ENCODE measurements at regions not wholly inside any gene's neighbourhood (a gene's known extent, or its start where the extent isn't known, plus 50 kb on each side); places are given as distances from the start of the nearest gene placed in this dataset.

GRCh38 chr13:23018143-23018542 is 162.6 kb upstream of the SGCG start:
- Histone ChIP-seq H3K56ac (ENCODE audit: insufficient read length, low read depth, low read length) (no peak overlapping the region), H3K4me2 (ENCODE audit: insufficient read depth, insufficient read length, low read length) (no peak overlapping the region), H2AK5ac (ENCODE audit: insufficient read length, low read length) (no peak overlapping the region), H2BK20ac (ENCODE audit: low read depth, low read length, poor library complexity, severe bottlenecking) (no peak overlapping the region), H2BK5ac (ENCODE audit: insufficient read length, low read length) (no peak overlapping the region), H3K9me3 (ENCODE audit: control insufficient read depth, low read depth, low read length) (no peaks in the 10 kb centered on the region), H3K79me2 (ENCODE audit: insufficient read depth, low read length) (no peaks in the 10 kb centered on the region), H3K23ac (ENCODE audit: insufficient read length, low read depth, low read length) (no peak overlapping the region), H3K4ac (ENCODE audit: low read depth, low read length) (no peak overlapping the region), H4K91ac (ENCODE audit: insufficient read length, low read depth, low read length) (no peak overlapping the region), H3K23me2 (ENCODE audit: insufficient read length, low read depth, low read length, poor library complexity, severe bottlenecking) (no peaks in the 10 kb centered on the region), H3K9ac (ENCODE audit: extremely low read depth, insufficient read length, low read length) (no peak overlapping the region), H2BK120ac (ENCODE audit: low read depth, low read length, poor library complexity, severe bottlenecking) (no peak overlapping the region), H3T11ph (ENCODE audit: low read length) (no peak overlapping the region), H3K27ac (ENCODE audit: insufficient read length, low read depth, low read length) (no peak overlapping the region), H3K79me1 (ENCODE audit: insufficient read depth, low read depth, low read length, poor library complexity, severe bottlenecking) (no peaks in the 10 kb centered on the region), H3K4me1 (ENCODE audit: insufficient read depth, low read length) (no peaks in the 10 kb centered on the region), H2AFZ (ENCODE audit: low read length) (no peak overlapping the region), H2BK12ac (ENCODE audit: insufficient read length, low read depth, low read length) (no peak overlapping the region), H3K27me3 (ENCODE audit: insufficient read depth, low read length) (no peaks in the 10 kb centered on the region), H4K5ac (ENCODE audit: insufficient read length, low read depth, low read length) (no peak overlapping the region), H3K14ac (ENCODE audit: insufficient read depth, low read length) (no peak overlapping the region), H2BK15ac (ENCODE audit: low read depth, low read length) (no peak overlapping the region), H3K18ac (ENCODE audit: insufficient read length, low read depth, low read length) (no peak overlapping the region), H4K8ac (replicated peaks; ENCODE audit: insufficient read length, low read depth, low read length) (no peak overlapping the region), H4K20me1 (ENCODE audit: control insufficient read depth, insufficient read depth, insufficient read length) (peaks cover 2% of the 10 kb centered on the region)
- no CpG with 5 or more reads among the region's 3 CpGs for WGBS (ENCODE audit: extremely low coverage, insufficient read length, low lambda C conversion rate)
- no peak for DNase-seq
- Mint-ChIP-seq H3K9me3 (peaks cover 3 to 7% of the 10 kb centered on the region in 2 experiments; a peak in 4 of 5 replicates), H3K4me1 (peaks cover 0 to 4% of the 10 kb centered on the region in 2 experiments; a peak in 2 of 4 replicates), H3K36me3 (ENCODE audit: insufficient read depth in 1 of 3, low read depth in 3 of 3) (0 out of 7 replicates have a peak, but pooled peaks cover 0 to 4% (median 0%) of the 10 kb centered on the region in 3 experiments), H3K27ac (no peak overlapping the region), H3K4me3 (no peak overlapping the region), H3K27me3 (ENCODE audit: low read depth) (no peaks in the 10 kb centered on the region)
- TF ChIP-seq CTCF (conservative IDR thresholded peaks at IDR 0.05) = no peak
